ENCODE measurements at regions not wholly inside any gene's neighbourhood (a gene's known extent, or its start where the extent isn't known, plus 50 kb on each side); places are given as distances from the start of the nearest gene placed in this dataset.

- Histone ChIP-seq H3K4me3 (ENCODE audit: low read depth, low read length) (no peak overlapping the region), H3K4me2 (ENCODE audit: low read length) (no peak overlapping the region), H3K9me3 (ENCODE audit: control insufficient read depth, low read length) (no peaks in the 10 kb centered on the region), H3K36me3 (ENCODE audit: control insufficient read depth, insufficient read depth, low read length) (no peaks in the 10 kb centered on the region), H3K27me3 (ENCODE audit: control insufficient read depth, insufficient read depth, low read length) (no peaks in the 10 kb centered on the region), H3K4me1 (no peaks in the 10 kb centered on the region), H2AFZ (no peak overlapping the region), H3K79me2 (no peaks in the 10 kb centered on the region), H3K9ac (no peak overlapping the region), H3K27ac (no peak overlapping the region)
- TF ChIP-seq CTCF (IDR thresholded peaks at IDR 0.05) = no peak
These were observed 93.6 kb upstream of the GREM2 start for GRCh38 chr1:240705579-240705978.

- Histone ChIP-seq H3K4me3 (ENCODE audit: low read depth, low read length) (no peak overlapping the region), H3K79me2 (no peaks in the 10 kb centered on the region), H3K4me2 (ENCODE audit: low read length) (no peak overlapping the region), H3K4me1 (no peaks in the 10 kb centered on the region), H3K27ac (no peak overlapping the region), H3K36me3 (ENCODE audit: control insufficient read depth, insufficient read depth, low read length) (no peaks in the 10 kb centered on the region), H2AFZ (no peak overlapping the region), H3K9me3 (ENCODE audit: control insufficient read depth, low read length) (no peaks in the 10 kb centered on the region), H3K9ac (no peak overlapping the region), H3K27me3 (ENCODE audit: control insufficient read depth, insufficient read depth, low read length) (no peaks in the 10 kb centered on the region)
- TF ChIP-seq CTCF (IDR thresholded peaks at IDR 0.05) = no peak
These were observed 89.5 kb upstream of the GREM2 start for GRCh38 chr1:240701412-240701811.

- H3K27ac ChIP-seq = no peak overlapping the region
- no peaks in the 10 kb centered on the region for H3K27me3 ChIP-seq (ENCODE audit: control insufficient read depth, insufficient read depth, low read length)
- no peak overlapping the region for H3K4me3 ChIP-seq (ENCODE audit: low read depth, low read length)
- H3K79me2 ChIP-seq = no peaks in the 10 kb centered on the region
- H3K4me2 ChIP-seq (ENCODE audit: low read length) = no peak overlapping the region
- H3K9me3 ChIP-seq (ENCODE audit: control insufficient read depth, low read length) = no peaks in the 10 kb centered on the region
- no peaks in the 10 kb centered on the region for H3K36me3 ChIP-seq (ENCODE audit: control insufficient read depth, insufficient read depth, low read length)
- H2AFZ ChIP-seq = no peak overlapping the region
- H3K4me1 ChIP-seq = no peaks in the 10 kb centered on the region
- no peak for TF ChIP-seq CTCF (IDR thresholded peaks at IDR 0.05)
- no peak overlapping the region for H3K9ac ChIP-seq
These were observed 83.5 kb upstream of the GREM2 start for GRCh38 chr1:240695416-240695815.

GRCh38 chr1:240693844-240694243 is 81.9 kb upstream of the GREM2 start:
- H3K4me2 ChIP-seq (ENCODE audit: low read length) = no peak overlapping the region
- no peaks in the 10 kb centered on the region for H3K79me2 ChIP-seq
- no peak overlapping the region for H3K4me3 ChIP-seq (ENCODE audit: low read depth, low read length)
- no peaks in the 10 kb centered on the region for H3K4me1 ChIP-seq
- no peak overlapping the region for H3K27ac ChIP-seq
- H3K36me3 ChIP-seq (ENCODE audit: control insufficient read depth, insufficient read depth, low read length) = no peaks in the 10 kb centered on the region
- H3K27me3 ChIP-seq (ENCODE audit: control insufficient read depth, insufficient read depth, low read length) = no peaks in the 10 kb centered on the region
- H3K9me3 ChIP-seq (ENCODE audit: control insufficient read depth, low read length) = no peaks in the 10 kb centered on the region
- H3K9ac ChIP-seq = no peak overlapping the region
- TF ChIP-seq CTCF (IDR thresholded peaks at IDR 0.05) = no peak
- no peak overlapping the region for H2AFZ ChIP-seq

- no peak overlapping the region for H3K4me2 ChIP-seq (ENCODE audit: low read length)
- no peak for TF ChIP-seq CTCF (IDR thresholded peaks at IDR 0.05)
- no peaks in the 10 kb centered on the region for H3K9me3 ChIP-seq (ENCODE audit: control insufficient read depth, low read length)
These were observed 81.1 kb upstream of the GREM2 start for GRCh38 chr1:240693036-240693435.

More at GRCh38 chr1:240693036-240693435, 81.1 kb upstream of the GREM2 start:
- Histone ChIP-seq H3K27ac (no peak overlapping the region), H3K36me3 (ENCODE audit: control insufficient read depth, insufficient read depth, low read length) (no peaks in the 10 kb centered on the region), H3K79me2 (no peaks in the 10 kb centered on the region), H3K4me1 (no peaks in the 10 kb centered on the region), H2AFZ (no peak overlapping the region), H3K9ac (no peak overlapping the region), H3K27me3 (ENCODE audit: control insufficient read depth, insufficient read depth, low read length) (no peaks in the 10 kb centered on the region), H3K4me3 (ENCODE audit: low read depth, low read length) (no peak overlapping the region)

All from parathyroid adenoma (tissue), 2 donors.